ENCODE measurements at regions not wholly inside any gene's neighbourhood (a gene's known extent, or its start where the extent isn't known, plus 50 kb on each side); places are given as distances from the start of the nearest gene placed in this dataset.

GRCh38 chr9:7676609-7677156 is 122.9 kb downstream of the DMAC1 start (continued):
- TF ChIP-seq ZFP82 (CRISPR knock-in tag; IDR thresholded peaks at IDR 0.05; ENCODE audit: borderline replicate concordance) (no peak), ZNF660 (CRISPR knock-in tag; IDR thresholded peaks at IDR 0.05; ENCODE audit: borderline replicate concordance, low read depth) (no peak), SETDB1 (CRISPR knock-in tag; IDR thresholded peaks at IDR 0.05; ENCODE audit: borderline replicate concordance) (no peak), RAD21 (CRISPR knock-in tag; IDR thresholded peaks at IDR 0.05) (no peak), GLI4 (CRISPR knock-in tag; IDR thresholded peaks at IDR 0.05; ENCODE audit: borderline replicate concordance) (no peak), ZNF562 (CRISPR knock-in tag; IDR thresholded peaks at IDR 0.05; ENCODE audit: borderline replicate concordance) (no peak), TIGD3 (CRISPR knock-in tag; IDR thresholded peaks at IDR 0.05; ENCODE audit: borderline replicate concordance) (no peak), ZNF253 (CRISPR knock-in tag; IDR thresholded peaks at IDR 0.05; ENCODE audit: borderline replicate concordance) (no peak), ARNTL (CRISPR knock-in tag; IDR thresholded peaks at IDR 0.05) (no peak)

- ChIA-PET CTCF (ENCODE audit: low intra/inter-chr PET ratio, low total read pairs) (no interaction called here), POLR2A (no interaction called here)
- no peaks in the 10 kb centered on the region for H3K4me1 ChIP-seq (ENCODE audit: insufficient read depth, low read length)
- FAIRE-seq (no peak), ATAC-seq (no peak), DNase-seq (ENCODE audit: low spot score) (no peak)
- no peaks in the 10 kb centered on the region for H4K20me1 ChIP-seq (ENCODE audit: insufficient read depth, low read length)
- TF ChIP-seq ZC3H13 (CRISPR knock-in tag; IDR thresholded peaks at IDR 0.05) = no peak
- TF ChIP-seq ZNF7 (CRISPR knock-in tag; IDR thresholded peaks at IDR 0.05) = no peak
- TF ChIP-seq NR2F1 (CRISPR knock-in tag; IDR thresholded peaks at IDR 0.05) = no peak
- TF ChIP-seq DDIT3 (CRISPR knock-in tag; IDR thresholded peaks at IDR 0.05) = no peak
- TF ChIP-seq ZNF577 (CRISPR knock-in tag; IDR thresholded peaks at IDR 0.05; ENCODE audit: borderline replicate concordance, low read depth) = no peak
- no peak for TF ChIP-seq MTF1 (CRISPR knock-in tag; IDR thresholded peaks at IDR 0.05)
- TF ChIP-seq ZNF580 (CRISPR knock-in tag; IDR thresholded peaks at IDR 0.05; ENCODE audit: borderline replicate concordance, low read depth) = no peak
- TF ChIP-seq ZNF510 (CRISPR knock-in tag; IDR thresholded peaks at IDR 0.05; ENCODE audit: low read depth) = no peak
- intact Hi-C loops (cut with micrococcal nuclease; ENCODE audit: unreplicated experiment) = no loop called here
- H3K4me2 ChIP-seq (ENCODE audit: low read depth, low read length) = no peak overlapping the region
- H3K36me3 ChIP-seq (replicated peaks in 1 of 2; ENCODE audit: control insufficient read depth in 1 of 2, insufficient read depth in 2 of 2, low read length in 2 of 2) = no peaks in the 10 kb centered on the region
- H3K4me3 ChIP-seq (replicated peaks in 1 of 3; ENCODE audit: insufficient read depth in 1 of 3, low read depth in 2 of 3, low read length in 3 of 3) = no peak overlapping the region
- no TSS peak for BruUV-seq (replicated peaks)
- H2AFZ ChIP-seq (ENCODE audit: low read length) = no peak overlapping the region
- H3K9me3 ChIP-seq (ENCODE audit: low read length) = no peaks in the 10 kb centered on the region
- no peak overlapping the region for H3K27ac ChIP-seq (ENCODE audit: extremely low read length, insufficient read depth, low read length)
- 0% methylated on average over 2 of the region's 2 CpGs for whole genome bisulfite sequencing (ENCODE audit: low lambda C conversion rate)
- no peaks in the 10 kb centered on the region for H3K79me2 ChIP-seq (ENCODE audit: insufficient read depth, low read length)
- H3K9ac ChIP-seq (ENCODE audit: insufficient read depth, low read depth, low read length) = no peak overlapping the region
- in situ Hi-C loops (cut with HindIII; ENCODE audit: extremely low pct_ligation_motif_present, low pct_unique_long_range_greater_than_20kb) = no loop called here
- H3K27me3 ChIP-seq (ENCODE audit: control insufficient read depth in 1 of 2, insufficient read depth in 2 of 2, low read length in 2 of 2) = no peaks in the 10 kb centered on the region
These were observed 127.7 kb downstream of the DMAC1 start for GRCh38 chr9:7671847-7672246.

Measured in HepG2 (cell line).